GM21737 (cell line): ENCODE measurements at regions not wholly inside any gene's neighbourhood (a gene's known extent, or its start where the extent isn't known, plus 50 kb on each side); places are given as distances from the start of the nearest gene placed in this dataset.

Experiments
- ATAC-seq: cut with Tn5 transposase; IDR thresholded peaks from one replicate; pipeline ENCODE4 v1.9.1; 2021; ENCODE audit warnings: mild to moderate bottlenecking, moderate library complexity; ENCODE audit not compliant: unreplicated experiment

DNA sequence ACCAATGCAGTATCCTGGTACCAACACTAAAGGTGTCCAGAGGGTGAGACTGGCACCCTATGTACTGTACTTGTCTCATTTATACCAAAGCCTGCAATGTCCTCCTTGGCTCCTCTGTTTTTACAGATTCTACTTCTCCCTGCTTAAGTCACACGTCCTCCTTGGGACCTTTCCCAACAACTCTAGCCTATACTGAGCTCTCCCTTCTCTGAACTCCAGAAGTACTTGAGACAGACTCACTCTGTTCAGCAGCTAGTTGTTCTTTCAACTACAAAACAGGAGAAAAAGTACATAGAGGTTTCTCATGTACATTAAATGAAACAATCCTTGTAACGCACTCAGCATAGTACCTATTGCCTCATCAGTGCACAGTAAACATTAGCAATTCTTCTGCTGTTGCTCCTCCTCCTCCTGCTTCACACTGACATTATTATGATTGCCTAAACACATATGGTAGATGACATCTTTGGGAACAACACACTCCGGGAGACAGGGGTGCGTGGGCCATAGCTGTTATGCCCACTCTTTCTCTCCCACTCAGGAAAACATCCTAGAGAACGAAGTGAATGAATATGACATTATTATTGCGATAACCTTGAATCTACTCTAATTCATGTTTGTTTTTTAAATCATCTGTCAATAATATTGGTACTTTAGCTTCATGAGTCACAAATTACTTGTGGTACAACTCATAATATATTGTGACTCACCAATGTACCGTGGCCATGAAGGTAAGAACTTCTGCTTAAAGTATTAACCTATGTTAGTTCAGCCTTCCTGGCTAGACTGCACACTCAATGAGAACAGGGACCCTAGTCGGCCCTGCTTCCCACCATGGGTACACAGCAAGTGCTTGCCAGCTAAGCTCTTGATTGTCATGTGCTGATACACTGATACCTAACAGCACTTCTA, 180.3 kb upstream of the ADRA1B start:
- no peak for ATAC-seq

- no peak for ATAC-seq
These were observed 179.4 kb upstream of the ADRA1B start for GRCh38 chr5:159736844-159737243.

DNA sequence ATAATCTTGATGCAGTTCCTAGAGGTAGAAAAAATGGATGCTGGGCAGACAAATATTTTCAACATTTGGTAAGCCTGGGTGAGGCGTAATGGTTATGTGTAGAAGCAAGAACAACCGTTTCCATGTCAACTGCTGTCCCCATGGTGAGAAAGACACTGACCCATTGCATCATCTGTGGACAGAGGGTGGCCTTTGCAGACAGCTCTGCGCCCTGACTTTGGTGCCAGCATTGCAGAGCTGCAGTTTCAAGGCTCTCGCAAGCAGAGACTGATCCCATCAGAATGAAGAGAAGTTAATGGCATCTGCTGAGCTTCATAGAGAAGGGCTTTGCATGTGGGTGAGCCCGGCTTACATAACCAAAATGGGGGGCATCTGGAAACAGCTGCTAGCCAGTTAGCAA, 179.0 kb upstream of the ADRA1B start:
- no peak for ATAC-seq

DNA sequence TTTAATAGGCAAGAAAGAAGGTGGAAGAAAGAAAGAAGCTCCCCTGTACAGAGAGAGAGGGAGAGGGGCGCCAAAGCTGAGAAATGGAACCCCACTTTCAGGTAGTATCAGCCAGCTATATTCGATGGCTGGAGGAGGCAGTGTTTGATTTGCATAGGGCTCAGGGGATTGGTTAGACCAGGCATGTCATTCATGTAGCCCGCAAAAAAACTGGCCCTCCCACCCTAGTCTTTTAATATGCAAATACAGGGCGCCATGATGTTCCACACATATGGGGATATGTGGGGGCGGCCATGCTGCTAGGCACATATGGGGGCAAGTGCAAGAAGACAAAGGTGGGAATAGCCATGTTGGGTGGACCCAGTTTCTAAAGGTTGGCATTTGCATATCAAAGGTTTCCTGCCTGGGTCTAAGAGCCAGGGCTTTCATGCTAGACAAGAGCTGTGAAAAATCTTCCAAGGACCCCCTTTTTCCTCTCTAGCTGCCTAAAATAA, 174.4 kb upstream of the ADRA1B start:
- no peak for ATAC-seq

- ATAC-seq: no peak
These were observed 173.0 kb upstream of the ADRA1B start for GRCh38 chr5:159743234-159743633.

- no peak for ATAC-seq
These were observed 169.6 kb upstream of the ADRA1B start for GRCh38 chr5:159746707-159747106.

- ATAC-seq: no peak
These were observed 167.1 kb upstream of the ADRA1B start for GRCh38 chr5:159749146-159749545.

DNA sequence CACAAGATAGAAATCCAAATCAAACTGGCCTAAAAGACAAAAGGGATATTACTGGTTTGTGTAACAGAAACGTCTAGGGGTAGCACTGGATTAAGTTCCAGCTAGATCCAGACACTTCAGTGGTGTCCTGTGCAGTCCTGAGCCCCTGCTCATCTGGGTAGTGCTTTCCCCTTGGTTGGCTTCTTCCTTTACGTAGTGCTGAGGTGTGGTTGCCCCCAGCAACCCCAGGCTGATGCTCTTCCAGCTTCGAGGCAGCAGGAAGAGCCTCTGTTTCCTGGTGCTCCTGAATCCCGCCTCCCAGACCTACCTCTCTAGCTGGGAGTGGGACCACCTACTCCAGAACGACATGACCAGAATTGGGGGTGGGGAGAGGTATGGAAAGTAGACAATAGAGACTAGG, 166.1 kb upstream of the ADRA1B start:
- ATAC-seq: no peak

DNA sequence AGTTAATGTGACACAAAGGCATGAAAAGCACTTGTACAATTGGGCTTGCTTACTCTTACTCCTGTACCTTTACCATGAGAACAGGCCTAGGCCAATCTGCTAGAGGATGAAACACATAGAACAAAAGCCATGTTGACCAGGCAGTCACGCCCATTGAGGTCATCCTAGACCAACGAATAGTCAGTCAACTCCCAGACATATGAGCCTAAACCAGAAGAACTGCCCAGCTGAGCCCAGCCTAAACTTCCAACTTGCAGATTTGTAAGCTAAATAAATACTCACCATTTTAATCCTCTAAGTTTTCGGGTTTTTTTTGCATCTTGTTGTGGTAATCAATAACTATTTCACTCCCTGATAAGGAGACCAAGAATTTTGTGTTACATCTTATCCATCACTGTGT, 164.8 kb upstream of the ADRA1B start:
- ATAC-seq: no peak

GRCh38 chr5:159752622-159753275, 163.5 kb upstream of the ADRA1B start:
- no peak for ATAC-seq

- no peak for ATAC-seq
These were observed 158.1 kb upstream of the ADRA1B start for GRCh38 chr5:159758189-159758588.

- ATAC-seq: no peak
These were observed 156.4 kb upstream of the ADRA1B start for GRCh38 chr5:159759791-159760290.

DNA sequence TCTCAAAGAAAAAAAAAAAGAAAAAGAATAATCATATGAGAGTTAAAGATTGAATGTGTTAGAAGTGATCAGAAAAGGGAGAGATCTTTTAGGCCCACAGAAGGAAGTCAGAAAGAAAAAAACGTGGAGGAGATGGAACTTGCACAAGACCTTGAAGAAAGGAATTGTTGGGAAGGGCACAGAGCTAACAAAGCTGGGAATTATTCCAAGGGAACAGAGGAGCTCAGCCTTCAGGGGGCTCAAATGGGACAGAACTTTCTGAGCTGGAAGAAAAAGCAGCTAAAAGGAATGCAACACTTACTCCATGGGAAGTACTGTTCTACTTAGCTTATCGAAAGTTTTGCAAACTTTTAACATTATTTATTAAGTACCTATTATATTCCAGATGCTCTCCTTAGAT, 153.4 kb upstream of the ADRA1B start:
- ATAC-seq: no peak

- ATAC-seq: no peak
These were observed 152.7 kb upstream of the ADRA1B start for GRCh38 chr5:159763562-159763961.

- no peak for ATAC-seq
These were observed 151.8 kb upstream of the ADRA1B start for GRCh38 chr5:159764283-159765134.

GRCh38 chr5:159765135-159765433, 151.2 kb upstream of the ADRA1B start:
- ATAC-seq: no peak

GRCh38 chr5:159765760-159766517, 150.3 kb upstream of the ADRA1B start:
- ATAC-seq: no peak

GRCh38 chr5:159768243-159768642, 148.0 kb upstream of the ADRA1B start:
- ATAC-seq: no peak

GRCh38 chr5:159772698-159773061, 143.6 kb upstream of the ADRA1B start:
- ATAC-seq: no peak

DNA sequence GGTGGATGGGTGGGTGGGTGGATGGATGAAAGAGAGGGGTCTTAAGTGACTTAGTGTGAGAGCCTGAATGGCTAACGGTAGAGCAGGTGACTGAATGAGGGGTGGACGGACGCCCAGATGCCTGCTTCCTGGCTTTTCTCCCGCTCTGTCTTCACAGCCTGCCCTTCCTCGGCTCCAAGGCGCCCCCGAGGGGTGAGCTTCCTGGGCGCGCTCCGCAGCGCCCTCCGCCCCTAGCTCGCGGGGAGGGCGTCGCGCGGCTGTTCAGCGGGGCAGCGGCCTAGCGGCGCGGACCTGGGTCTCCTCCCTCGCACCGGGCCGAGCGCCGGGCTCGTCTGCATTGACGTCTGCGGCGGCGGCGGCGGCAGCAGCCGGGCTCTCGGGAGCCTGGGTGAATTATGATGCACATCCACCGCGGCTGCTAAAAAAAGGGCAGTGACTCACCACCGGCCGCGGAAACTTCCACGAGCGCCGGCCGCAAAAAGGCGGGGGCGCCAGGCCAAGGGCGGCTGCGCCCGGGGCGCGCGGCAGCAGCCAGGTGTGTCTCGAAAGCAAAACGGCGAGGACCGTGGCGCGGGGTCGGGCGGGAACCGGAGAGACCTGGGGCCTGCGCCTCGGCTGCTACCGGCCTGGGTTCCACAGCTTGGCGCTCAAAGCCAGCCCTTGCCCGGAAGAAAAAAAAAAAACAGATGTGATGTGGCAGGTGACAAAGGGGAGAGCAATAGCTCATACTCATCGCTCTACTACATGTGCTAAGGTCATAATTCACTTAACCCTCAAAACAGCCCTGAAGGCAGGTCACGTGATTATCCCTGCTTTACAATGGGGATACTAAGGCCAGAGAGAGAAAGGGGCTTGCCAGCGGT, 143.0 kb upstream of the ADRA1B start:
- peak; percentile 66 for ATAC-seq
